ENCODE measurements at regions not wholly inside any gene's neighbourhood (a gene's known extent, or its start where the extent isn't known, plus 50 kb on each side); places are given as distances from the start of the nearest gene placed in this dataset.

DNA sequence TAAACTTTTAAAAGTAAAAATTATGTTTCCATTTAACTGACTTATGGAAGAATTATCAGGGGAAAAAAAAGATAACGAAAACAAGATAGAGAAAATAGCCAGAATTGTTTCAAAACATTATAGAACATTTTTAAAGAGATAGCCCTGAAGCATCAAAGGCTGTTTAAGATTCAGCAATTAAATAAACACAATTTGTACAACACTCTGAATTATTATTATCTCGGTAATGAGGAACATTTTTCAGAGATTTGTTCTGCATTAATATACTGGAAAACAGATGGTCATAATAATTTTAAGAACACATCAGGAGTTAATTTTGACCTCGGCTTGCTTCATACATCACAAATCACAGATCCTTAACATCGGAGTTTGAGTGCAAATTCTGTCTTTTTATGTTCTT lies 643.8 kb downstream of the SORCS1 start:
- H3K27ac ChIP-seq = no peak overlapping the region
- TF ChIP-seq, protein P1, sequence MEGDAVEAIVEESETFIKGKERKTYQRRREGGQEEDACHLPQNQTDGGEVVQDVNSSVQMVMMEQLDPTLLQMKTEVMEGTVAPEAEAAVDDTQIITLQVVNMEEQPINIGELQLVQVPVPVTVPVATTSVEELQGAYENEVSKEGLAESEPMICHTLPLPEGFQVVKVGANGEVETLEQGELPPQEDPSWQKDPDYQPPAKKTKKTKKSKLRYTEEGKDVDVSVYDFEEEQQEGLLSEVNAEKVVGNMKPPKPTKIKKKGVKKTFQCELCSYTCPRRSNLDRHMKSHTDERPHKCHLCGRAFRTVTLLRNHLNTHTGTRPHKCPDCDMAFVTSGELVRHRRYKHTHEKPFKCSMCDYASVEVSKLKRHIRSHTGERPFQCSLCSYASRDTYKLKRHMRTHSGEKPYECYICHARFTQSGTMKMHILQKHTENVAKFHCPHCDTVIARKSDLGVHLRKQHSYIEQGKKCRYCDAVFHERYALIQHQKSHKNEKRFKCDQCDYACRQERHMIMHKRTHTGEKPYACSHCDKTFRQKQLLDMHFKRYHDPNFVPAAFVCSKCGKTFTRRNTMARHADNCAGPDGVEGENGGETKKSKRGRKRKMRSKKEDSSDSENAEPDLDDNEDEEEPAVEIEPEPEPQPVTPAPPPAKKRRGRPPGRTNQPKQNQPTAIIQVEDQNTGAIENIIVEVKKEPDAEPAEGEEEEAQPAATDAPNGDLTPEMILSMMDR (conservative IDR thresholded peaks at IDR 0.05) = no peak

DNA sequence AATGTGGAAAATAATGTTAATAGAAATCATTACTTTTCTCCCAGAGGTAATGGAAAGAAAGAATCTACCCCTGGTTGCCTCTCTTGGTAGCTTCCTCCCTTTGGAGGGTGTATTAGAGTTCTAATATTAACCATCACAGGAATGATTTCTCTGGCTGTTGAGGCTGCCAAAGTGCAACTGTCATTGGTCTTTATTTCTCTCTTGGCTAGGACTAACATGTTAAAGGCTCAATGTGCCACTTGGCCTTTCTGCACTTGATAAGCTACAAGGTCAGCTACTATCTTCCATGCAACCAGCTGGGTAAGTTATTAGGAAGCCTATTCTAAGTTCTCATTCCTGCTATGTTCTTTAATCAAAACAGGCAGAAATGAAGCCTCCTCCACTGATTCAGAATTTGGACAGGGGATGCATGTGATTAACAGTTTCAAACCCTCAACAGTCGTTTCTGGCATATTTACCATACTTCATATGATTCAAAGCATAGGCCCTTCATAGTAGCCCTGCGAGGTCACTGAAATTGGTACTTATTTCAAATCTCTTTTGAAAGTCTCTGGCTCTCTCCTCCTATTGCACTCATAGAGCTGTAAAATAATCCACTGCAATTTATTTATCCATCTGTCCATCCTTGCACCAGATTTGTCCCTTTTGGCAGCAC lies 645.0 kb downstream of the SORCS1 start:
- no peak overlapping the region for H3K27ac ChIP-seq
- TF ChIP-seq, protein P1 (conservative IDR thresholded peaks at IDR 0.05) = no peak

DNA sequence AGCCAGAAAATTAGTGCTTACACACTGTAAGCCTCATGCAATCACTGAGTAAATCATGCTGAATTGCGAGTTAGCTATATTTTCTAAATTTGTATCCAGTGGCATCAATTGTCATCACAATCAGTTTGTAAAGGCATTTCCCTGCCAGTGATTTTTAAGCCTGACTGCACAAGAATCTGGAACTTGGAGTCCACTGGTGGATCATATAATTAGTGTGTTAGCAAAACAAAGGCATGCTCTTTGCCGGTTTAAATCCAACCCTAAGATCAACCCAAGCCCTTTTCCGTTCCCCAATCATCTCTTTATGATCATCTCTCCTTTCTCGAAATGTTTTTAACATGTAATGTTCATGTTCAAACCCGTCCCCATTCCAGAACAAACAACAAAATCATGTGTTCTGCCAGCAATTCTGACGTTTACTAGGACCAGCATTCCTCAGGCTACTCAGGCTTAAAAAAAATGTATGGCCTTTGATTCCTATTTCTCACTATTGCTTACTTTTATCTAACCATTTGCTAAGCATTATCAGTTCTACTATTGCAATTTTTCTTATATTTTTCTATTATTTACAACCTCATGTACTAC lies 649.2 kb downstream of the SORCS1 start:
- no peak overlapping the region for H3K27ac ChIP-seq
- TF ChIP-seq, protein P1 (conservative IDR thresholded peaks at IDR 0.05) = no peak

DNA sequence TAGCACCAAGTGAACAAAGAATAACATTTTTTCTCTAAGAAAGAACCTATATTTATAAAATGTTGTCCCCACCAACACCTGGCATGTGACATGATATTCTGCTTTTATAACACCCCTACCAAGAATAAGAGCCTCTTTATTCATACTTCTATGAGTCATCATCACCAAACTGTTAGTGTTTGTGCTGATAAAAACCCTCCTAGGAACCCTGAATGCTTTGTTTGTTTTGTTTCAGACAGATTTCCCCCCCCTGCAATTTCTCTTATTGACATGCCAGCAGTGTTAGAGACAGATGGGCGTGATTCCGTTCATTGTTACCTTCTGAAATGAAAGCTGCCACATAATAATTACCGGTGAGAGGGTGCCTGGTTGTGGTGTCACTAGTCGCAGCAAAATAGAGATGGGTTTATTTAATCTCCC lies 651.1 kb downstream of the SORCS1 start:
- TF ChIP-seq, protein P1 (conservative IDR thresholded peaks at IDR 0.05) = no peak
- H3K27ac ChIP-seq = no peak overlapping the region

DNA sequence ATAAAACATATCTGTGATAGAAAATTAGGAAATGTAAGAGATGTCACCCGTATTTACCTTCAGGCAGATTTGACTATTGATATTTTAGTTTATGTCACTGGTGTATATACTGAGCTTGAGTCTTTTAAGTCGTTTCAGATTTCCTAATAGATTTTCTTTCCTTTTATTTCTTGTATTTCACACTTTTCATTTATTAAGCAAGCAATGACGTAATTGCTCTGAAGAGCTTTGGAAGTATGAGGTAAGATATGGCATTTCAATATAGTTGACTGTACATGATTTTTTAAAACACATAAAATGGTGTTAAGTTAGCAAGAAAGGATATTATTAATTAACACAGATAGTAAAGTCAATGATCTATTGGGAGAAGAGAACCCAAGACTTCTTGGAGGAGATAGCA lies 652.6 kb downstream of the SORCS1 start:
- TF ChIP-seq, protein P1 (conservative IDR thresholded peaks at IDR 0.05) = no peak
- no peak overlapping the region for H3K27ac ChIP-seq

DNA sequence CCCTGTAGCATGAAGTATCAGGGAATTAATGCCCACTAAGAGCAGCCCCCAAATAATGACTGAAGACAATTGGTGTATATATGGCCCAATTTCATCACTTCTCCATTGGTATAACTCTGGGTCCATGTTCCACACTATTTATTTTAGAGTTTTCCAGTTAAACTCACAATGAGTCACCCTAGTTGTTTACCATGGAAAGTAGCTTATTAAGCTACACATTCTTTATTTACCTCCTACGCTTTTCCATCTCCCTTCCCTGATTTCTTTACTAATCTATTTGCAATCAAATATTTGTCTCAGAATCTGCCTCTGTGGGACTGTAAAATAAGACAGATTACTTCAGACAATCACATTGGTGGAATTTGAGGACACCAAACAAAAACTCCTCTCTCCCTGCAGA lies 655.6 kb downstream of the SORCS1 start:
- no peak overlapping the region for H3K27ac ChIP-seq
- TF ChIP-seq, protein P1 (conservative IDR thresholded peaks at IDR 0.05) = no peak

DNA sequence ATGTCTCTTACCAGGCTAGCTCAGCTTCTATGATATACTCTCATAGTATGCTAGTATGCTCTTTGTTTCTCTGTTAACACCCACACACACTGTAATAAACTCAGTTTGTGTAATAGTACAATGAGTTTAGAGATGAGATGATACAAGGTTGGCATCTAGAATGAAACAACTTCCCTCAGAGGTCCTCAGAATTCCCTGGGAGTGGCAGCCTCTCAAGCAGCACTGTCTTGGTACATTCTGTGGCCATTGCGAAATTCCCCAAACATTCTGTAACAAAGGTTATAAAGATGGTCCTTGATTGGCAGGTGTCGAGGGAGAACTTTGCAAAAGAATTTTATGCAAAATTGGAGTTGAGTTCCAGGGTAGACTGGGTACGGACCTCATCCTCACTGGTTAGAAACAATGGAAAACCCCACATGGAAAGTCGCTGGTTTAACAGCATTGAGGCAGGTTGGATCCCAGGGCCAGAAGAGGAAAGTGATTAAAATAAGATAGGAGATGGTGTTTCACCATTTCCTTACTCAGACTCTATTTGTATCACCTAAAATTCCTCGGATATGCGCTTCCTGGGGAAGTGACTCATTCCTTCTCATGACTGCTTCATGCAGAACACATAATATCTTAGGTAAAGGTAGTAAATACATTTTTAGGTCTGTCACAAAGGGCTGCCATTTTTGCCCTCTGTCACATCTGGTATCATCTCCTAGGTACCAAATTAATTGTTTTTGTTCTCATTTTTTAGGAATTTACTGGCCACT lies 657.8 kb downstream of the SORCS1 start:
- no peak overlapping the region for H3K27ac ChIP-seq
- TF ChIP-seq, protein P1 (conservative IDR thresholded peaks at IDR 0.05) = no peak

Data from VCaP (cell line).